HEK293 (cell line): ENCODE measurements at regions not wholly inside any gene's neighbourhood (a gene's known extent, or its start where the extent isn't known, plus 50 kb on each side); places are given as distances from the start of the nearest gene placed in this dataset.

Experiments
- CTCF ChIA-PET: fragments of 350-600 bp; formaldehyde crosslinking; extraction: SDS; loops from one replicate; lab custom pipeline; 2021; ENCODE audit warnings: antibody characterized with exemption; lab: Yijun Ruan, JAX
- POLR2A ChIA-PET: fragments of 300-600 bp; formaldehyde crosslinking; extraction: SDS; loops from one replicate; lab custom pipeline; 2020; ENCODE audit warnings: antibody characterized with exemption, inconsistent platforms; lab: Yijun Ruan, JAX
- H3K27ac ChIP-seq: fragments of 200-500 bp; sonication (Bioruptor generic); 2 replicates; pipeline ENCODE4 v1.5.1; 2014; ENCODE audit warnings: low read depth, low read length, control low read depth, inconsistent platforms; ENCODE audit errors: extremely low read depth
- H3K36me3 ChIP-seq, 2 experiments: fragments of 200-500 bp in 1 of 2; sonication (Bioruptor generic) in 1 of 2; 1 replicate in 1 of 2; 2 replicates in 1 of 2; pipeline ENCODE4 v1.5.1; 2014 to 2017; ENCODE audit warnings: inconsistent platforms in 2 of 2, low read length in 2 of 2; ENCODE audit not compliant: control insufficient read depth in 2 of 2, insufficient read depth in 1 of 2
- H3K4me1 ChIP-seq: fragments of 200-500 bp; sonication (Bioruptor generic); 2 replicates; pipeline ENCODE4 v1.5.1; 2014; ENCODE audit warnings: mild to moderate bottlenecking, low read length, inconsistent platforms; ENCODE audit not compliant: control insufficient read depth, insufficient read depth
- H3K4me3 ChIP-seq: 2 replicates; pipeline ENCODE4 v1.5.1; 2011; ENCODE audit warnings: low read depth, mild to moderate bottlenecking, control low read depth, low read length, moderate library complexity
- H3K9me3 ChIP-seq: fragments of 200-500 bp; sonication (Bioruptor generic); 2 replicates; pipeline ENCODE4 v1.5.1; 2014; ENCODE audit warnings: low read depth, low read length, inconsistent platforms; ENCODE audit not compliant: control insufficient read depth, insufficient read depth
- BCL6B ChIP-seq: fragments of 450-650 bp; formaldehyde crosslinking; IDR thresholded peaks from 2 replicates; pipeline ENCODE4 v1.5.1; 2017; ENCODE audit warnings: missing biosample characterization, missing genetic modification characterization
- SCRT2 ChIP-seq: fragments of 450-650 bp; formaldehyde crosslinking; IDR thresholded peaks from 2 replicates; pipeline ENCODE4 v1.5.1; 2016; ENCODE audit warnings: missing biosample characterization, missing genetic modification characterization
- SETDB1 ChIP-seq: IDR thresholded peaks from one replicate; pipeline ENCODE4 v1.6.1; 2017; ENCODE audit warnings: mild to moderate bottlenecking, low read length, moderate library complexity, mixed read lengths; ENCODE audit not compliant: insufficient read length
- SP7 ChIP-seq: fragments of 450-650 bp; formaldehyde crosslinking; IDR thresholded peaks from 2 replicates; pipeline ENCODE4 v1.5.1; 2016; ENCODE audit warnings: missing biosample characterization, missing genetic modification characterization
- WT1 ChIP-seq: fragments of 450-650 bp; formaldehyde crosslinking; IDR thresholded peaks from 2 replicates; pipeline ENCODE4 v1.5.1; 2016; ENCODE audit warnings: missing biosample characterization, missing genetic modification characterization
- ZBTB1 ChIP-seq: fragments of 450-650 bp; formaldehyde crosslinking; IDR thresholded peaks from 2 replicates; pipeline ENCODE4 v1.5.1; 2016; ENCODE audit warnings: missing biosample characterization, missing genetic modification characterization
- ZBTB26 ChIP-seq: fragments of 450-650 bp; formaldehyde crosslinking; optimal IDR thresholded peaks from 2 replicates; pipeline ENCODE3; 2016; ENCODE audit warnings: missing biosample characterization, mild to moderate bottlenecking, missing genetic modification characterization
- ZNF10 ChIP-seq: fragments of 450-650 bp; formaldehyde crosslinking; IDR thresholded peaks from 2 replicates; pipeline ENCODE4 v1.5.1; 2017; ENCODE audit warnings: missing biosample characterization, missing genetic modification characterization
- ZNF362 ChIP-seq: fragments of 450-650 bp; formaldehyde crosslinking; IDR thresholded peaks from 2 replicates; pipeline ENCODE4 v1.5.1; 2016; ENCODE audit warnings: missing biosample characterization, missing genetic modification characterization
- ZNF514 ChIP-seq: fragments of 450-650 bp; formaldehyde crosslinking; IDR thresholded peaks from 2 replicates; pipeline ENCODE4 v1.5.1; 2016; ENCODE audit warnings: missing biosample characterization, missing genetic modification characterization
- ZNF530 ChIP-seq: fragments of 450-650 bp; formaldehyde crosslinking; IDR thresholded peaks from 2 replicates; pipeline ENCODE4 v1.5.1; 2016; ENCODE audit warnings: low read depth, missing biosample characterization, missing genetic modification characterization
- ZNF660 ChIP-seq: fragments of 450-650 bp; IDR thresholded peaks from 2 replicates; pipeline ENCODE4 v1.5.1; 2018; ENCODE audit warnings: missing biosample characterization, mild to moderate bottlenecking, missing genetic modification characterization
- ZNF704 ChIP-seq: fragments of 450-650 bp; formaldehyde crosslinking; IDR thresholded peaks from 2 replicates; pipeline ENCODE4 v1.5.1; 2016; ENCODE audit warnings: missing biosample characterization, missing genetic modification characterization
- ZNF76 ChIP-seq: fragments of 450-650 bp; formaldehyde crosslinking; IDR thresholded peaks from 2 replicates; pipeline ENCODE4; 2016; ENCODE audit warnings: low read depth, missing biosample characterization, missing genetic modification characterization, borderline replicate concordance
- ZNF830 ChIP-seq: fragments of 450-650 bp; IDR thresholded peaks from 2 replicates; pipeline ENCODE4 v1.5.0; 2018; ENCODE audit warnings: missing biosample characterization, missing genetic modification characterization, low read depth, mild to moderate bottlenecking, moderate library complexity
- ZSCAN5A ChIP-seq: fragments of 450-650 bp; formaldehyde crosslinking; IDR thresholded peaks from 2 replicates; pipeline ENCODE4 v1.5.1; 2016; ENCODE audit warnings: missing biosample characterization, missing genetic modification characterization

GRCh38 chr12:72869024-72869423 is 596.9 kb downstream of the TRHDE start:
- Histone ChIP-seq H3K4me1 (no peaks in the 10 kb centered on the region), H3K27ac (no peak overlapping the region), H3K4me3 (no peak overlapping the region), H3K9me3 (no peaks in the 10 kb centered on the region), H3K36me3 (no peaks in the 10 kb centered on the region)
- ChIA-PET CTCF (interaction anchor here (0.6 kb wide), 1 partner anchor 924 kb away, joined by 3 read pairs; no protein-coding TSS in a partner anchor), POLR2A (no interaction called here)
- TF ChIP-seq ZNF514 (tag by site-specific recombination): no peak
- TF ChIP-seq ZBTB26 (tag by site-specific recombination): no peak
- TF ChIP-seq ZBTB1 (tag by site-specific recombination): no peak

GRCh38 chr12:72872238-72872887 is 600.2 kb downstream of the TRHDE start:
- no peaks in the 10 kb centered on the region for H3K36me3 ChIP-seq
- CTCF ChIA-PET: no interaction called here
- no peaks in the 10 kb centered on the region for H3K4me1 ChIP-seq
- no peak overlapping the region for H3K27ac ChIP-seq
- POLR2A ChIA-PET: no interaction called here
- H3K9me3 ChIP-seq: no peaks in the 10 kb centered on the region
- peak; percentile 88 for TF ChIP-seq SP7 (tag by site-specific recombination)
- TF ChIP-seq WT1 (tag by site-specific recombination): peak; percentile 59
- no peak for TF ChIP-seq ZNF530 (tag by site-specific recombination)
- no peak overlapping the region for H3K4me3 ChIP-seq

GRCh38 chr12:72872996-72873395 is 600.8 kb downstream of the TRHDE start:
- H3K9me3 ChIP-seq: no peaks in the 10 kb centered on the region
- H3K36me3 ChIP-seq: no peaks in the 10 kb centered on the region
- H3K4me1 ChIP-seq: no peaks in the 10 kb centered on the region
- POLR2A ChIA-PET: no interaction called here
- no peak overlapping the region for H3K27ac ChIP-seq
- no peak overlapping the region for H3K4me3 ChIP-seq
- CTCF ChIA-PET: no interaction called here
- TF ChIP-seq ZNF704 (tag by site-specific recombination) (no peak), SETDB1 (peak; percentile 23)

GRCh38 chr12:72876092-72876491 is 603.9 kb downstream of the TRHDE start:
- H3K4me1 ChIP-seq: no peaks in the 10 kb centered on the region
- ChIA-PET POLR2A (no interaction called here), CTCF (no interaction called here)
- H3K27ac ChIP-seq: no peak overlapping the region
- no peaks in the 10 kb centered on the region for H3K36me3 ChIP-seq
- H3K4me3 ChIP-seq: no peak overlapping the region
- TF ChIP-seq ZNF704 (tag by site-specific recombination) (no peak), ZNF10 (tag by site-specific recombination) (no peak), SETDB1 (peak; percentile 59), ZNF660 (tag by site-specific recombination) (no peak)
- TF ChIP-seq, all 188 proteins: peak for 1
- no peaks in the 10 kb centered on the region for H3K9me3 ChIP-seq

GRCh38 chr12:72888693-72889092 is 616.5 kb downstream of the TRHDE start:
- H3K4me1 ChIP-seq: no peaks in the 10 kb centered on the region
- H3K9me3 ChIP-seq: no peaks in the 10 kb centered on the region
- no peaks in the 10 kb centered on the region for H3K36me3 ChIP-seq
- ChIA-PET CTCF (no interaction called here), POLR2A (no interaction called here)
- H3K4me3 ChIP-seq: no peak overlapping the region
- H3K27ac ChIP-seq: no peak overlapping the region
- no peak for TF ChIP-seq BCL6B (tag by site-specific recombination)
- TF ChIP-seq ZNF830 (tag by site-specific recombination): no peak
- TF ChIP-seq ZNF76 (tag by site-specific recombination): no peak
- TF ChIP-seq SCRT2 (tag by site-specific recombination): no peak
- no peak for TF ChIP-seq ZNF362 (tag by site-specific recombination)
- no peak for TF ChIP-seq ZSCAN5A (tag by site-specific recombination)
